ENCODE measurements at regions not wholly inside any gene's neighbourhood (a gene's known extent, or its start where the extent isn't known, plus 50 kb on each side); places are given as distances from the start of the nearest gene placed in this dataset.

- no peaks in the 10 kb centered on the region for H3K9me2 ChIP-seq (ENCODE audit: insufficient read depth)
- H4K20me1 ChIP-seq (replicated peaks; ENCODE audit: insufficient read depth): 0 out of 2 replicates have a peak, but pooled peaks cover 3% of the 10 kb centered on the region
- TF ChIP-seq ZNF114 (CRISPR knock-in tag; IDR thresholded peaks at IDR 0.05): no peak
- no peak overlapping the region for H3K4me2 ChIP-seq
- no peak overlapping the region for H3K4me3 ChIP-seq
- ATAC-seq: no peak
- DNase-seq (ENCODE audit: low spot score): no peak
- H3K27me3 Mint-ChIP-seq (ENCODE audit: insufficient read depth, low read depth, poor library complexity): peaks cover 7% of the 10 kb centered on the region
- H3K4me1 ChIP-seq (ENCODE audit: insufficient read depth): peaks cover 40% of the 10 kb centered on the region
- peaks cover 35% of the 10 kb centered on the region for H3K4me1 Mint-ChIP-seq
- H3F3A ChIP-seq (replicated peaks; ENCODE audit: low read depth): no peaks in the 10 kb centered on the region; the same call in 1 of the 2 replicates
- peaks cover 87% of the 10 kb centered on the region for H3K79me2 ChIP-seq (replicated peaks; ENCODE audit: insufficient read depth)
- no peaks in the 10 kb centered on the region; the same call in 2 of the 3 replicates for H3K36me3 Mint-ChIP-seq (ENCODE audit: low read depth)
- H3K4me3 Mint-ChIP-seq: no peak overlapping the region
- no peaks in the 10 kb centered on the region for H3K36me3 ChIP-seq (ENCODE audit: insufficient read depth)
- H3K9me3 Mint-ChIP-seq: no peaks in the 10 kb centered on the region
- H3K27ac Mint-ChIP-seq: no peak overlapping the region; the same call in 1 of the 2 replicates
- no peak overlapping the region for H3K27ac ChIP-seq (ENCODE audit: low read depth)
- no peak overlapping the region for H2AFZ ChIP-seq
- no peaks in the 10 kb centered on the region for H3K27me3 ChIP-seq (ENCODE audit: insufficient read depth)
These were observed 55.0 kb upstream of the ARHGAP32 start for GRCh38 chr11:129247135-129247534.

GRCh38 chr11:129242855-129243254, 50.7 kb upstream of the ARHGAP32 start:
- H2AFZ ChIP-seq: no peak overlapping the region
- Mint-ChIP-seq H3K27ac (no peak overlapping the region), H3K4me1 (no peaks in the 10 kb centered on the region; the same call in 2 of the 3 replicates), H3K4me3 (no peak overlapping the region), H3K27me3 (ENCODE audit: insufficient read depth, low read depth, poor library complexity) (peaks cover 2% of the 10 kb centered on the region), H3K9me3 (no peaks in the 10 kb centered on the region), H3K36me3 (ENCODE audit: low read depth) (no peaks in the 10 kb centered on the region)
- no peaks in the 10 kb centered on the region for H3K36me3 ChIP-seq (ENCODE audit: insufficient read depth)
- peaks cover 3% of the 10 kb centered on the region; the same call in 1 of the 2 replicates for H3K4me1 ChIP-seq (ENCODE audit: insufficient read depth)
- H3K4me3 ChIP-seq: no peak overlapping the region
- H3K27me3 ChIP-seq (ENCODE audit: insufficient read depth): no peaks in the 10 kb centered on the region
- peaks cover 85% of the 10 kb centered on the region for H3K79me2 ChIP-seq (replicated peaks; ENCODE audit: insufficient read depth)
- ATAC-seq: no peak
- no peaks in the 10 kb centered on the region for H3F3A ChIP-seq (replicated peaks; ENCODE audit: low read depth)
- no peak overlapping the region for H3K4me2 ChIP-seq
- H3K27ac ChIP-seq (ENCODE audit: low read depth): no peak overlapping the region
- TF ChIP-seq, protein P1, sequence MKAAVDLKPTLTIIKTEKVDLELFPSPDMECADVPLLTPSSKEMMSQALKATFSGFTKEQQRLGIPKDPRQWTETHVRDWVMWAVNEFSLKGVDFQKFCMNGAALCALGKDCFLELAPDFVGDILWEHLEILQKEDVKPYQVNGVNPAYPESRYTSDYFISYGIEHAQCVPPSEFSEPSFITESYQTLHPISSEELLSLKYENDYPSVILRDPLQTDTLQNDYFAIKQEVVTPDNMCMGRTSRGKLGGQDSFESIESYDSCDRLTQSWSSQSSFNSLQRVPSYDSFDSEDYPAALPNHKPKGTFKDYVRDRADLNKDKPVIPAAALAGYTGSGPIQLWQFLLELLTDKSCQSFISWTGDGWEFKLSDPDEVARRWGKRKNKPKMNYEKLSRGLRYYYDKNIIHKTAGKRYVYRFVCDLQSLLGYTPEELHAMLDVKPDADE (IDR thresholded peaks at IDR 0.05): no peak
- TF ChIP-seq EZH2 (IDR thresholded peaks at IDR 0.05; ENCODE audit: low read depth, unreplicated experiment): no peak
- TF ChIP-seq STAT1 (IDR thresholded peaks at IDR 0.05; ENCODE audit: unreplicated experiment): no peak
- no peak for TF ChIP-seq CTCF (conservative IDR thresholded peaks at IDR 0.05; ENCODE audit: low read depth in 2 of 2)
- TF ChIP-seq JUNB (IDR thresholded peaks at IDR 0.05; ENCODE audit: unreplicated experiment): no peak
- DNase-seq (ENCODE audit: low spot score): no peak
- H3K9me2 ChIP-seq (ENCODE audit: insufficient read depth): no peaks in the 10 kb centered on the region
- peaks cover 7% of the 10 kb centered on the region; the same call in 1 of the 2 replicates for H4K20me1 ChIP-seq (replicated peaks; ENCODE audit: insufficient read depth)

All from GM23338 (cell line).